ENCODE measurements at regions not wholly inside any gene's neighbourhood (a gene's known extent, or its start where the extent isn't known, plus 50 kb on each side); places are given as distances from the start of the nearest gene placed in this dataset.
"Not testable (repeated sequence)": the region's sequence is repeated elsewhere in the genome, so short reads cannot be mapped to it uniquely, and the experiment has no call there.

DNA sequence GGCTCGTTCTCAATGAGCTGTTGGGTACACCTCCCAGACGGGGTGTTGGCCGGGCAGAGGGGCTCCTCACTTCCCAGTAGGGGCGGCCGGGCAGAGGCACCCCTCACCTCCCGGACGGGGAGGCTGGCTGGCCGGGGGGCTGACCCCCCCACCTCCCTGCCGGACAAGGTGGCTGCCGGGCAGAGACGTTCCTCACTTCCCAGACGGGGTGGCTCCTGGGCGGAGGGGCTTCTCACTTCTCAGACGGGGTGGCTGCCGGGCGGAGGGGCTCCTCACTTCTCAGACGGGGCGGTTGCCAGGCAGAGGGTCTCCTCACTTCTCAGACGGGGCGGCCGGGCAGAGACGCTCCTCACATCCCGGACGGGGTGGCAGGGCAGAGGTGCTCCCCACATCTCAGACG is 160.7 kb downstream of the POTEC start:
- not testable (repeated sequence) for H3K27me3 ChIP-seq (ENCODE audit: insufficient read depth, low read length); H3K27ac ChIP-seq (ENCODE audit: low read depth, low read length); H3K4me2 ChIP-seq (ENCODE audit: insufficient read depth, low read length); DNase-seq (ENCODE audit: insufficient read length, low spot score, missing footprints); H3K9me3 ChIP-seq (ENCODE audit: low read depth, low read length); H2AFZ ChIP-seq (ENCODE audit: low read length); H3K36me3 ChIP-seq (ENCODE audit: insufficient read depth, low read length); H3K4me1 ChIP-seq (ENCODE audit: insufficient read depth, low read length); H4K20me1 ChIP-seq (ENCODE audit: insufficient read depth, low read length); H3K79me2 ChIP-seq (ENCODE audit: insufficient read depth, low read length); H3K4me3 ChIP-seq (ENCODE audit: insufficient read depth, low read length)

DNA sequence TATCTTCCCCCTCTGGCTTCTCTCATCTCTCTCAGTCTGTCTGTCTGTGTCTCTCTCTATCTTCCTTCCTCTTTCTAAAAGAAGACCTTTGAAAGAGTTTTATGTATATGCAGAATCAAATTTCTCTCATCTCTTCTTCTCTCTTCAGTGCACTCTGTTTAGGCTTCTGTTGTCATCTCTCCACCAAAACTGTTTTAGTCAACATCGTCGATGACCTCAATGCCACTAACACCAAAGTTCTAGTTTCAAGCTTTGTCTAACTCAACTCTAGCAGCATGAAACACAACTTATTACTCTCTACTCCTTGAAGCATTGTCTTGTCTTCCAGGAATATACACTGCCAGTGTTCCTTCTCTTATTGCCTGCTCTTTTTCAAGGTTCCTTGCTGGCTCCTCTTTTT is 163.9 kb downstream of the POTEC start:
- H3K4me3 ChIP-seq (ENCODE audit: insufficient read depth, low read length), result not testable (repeated sequence)

DNA sequence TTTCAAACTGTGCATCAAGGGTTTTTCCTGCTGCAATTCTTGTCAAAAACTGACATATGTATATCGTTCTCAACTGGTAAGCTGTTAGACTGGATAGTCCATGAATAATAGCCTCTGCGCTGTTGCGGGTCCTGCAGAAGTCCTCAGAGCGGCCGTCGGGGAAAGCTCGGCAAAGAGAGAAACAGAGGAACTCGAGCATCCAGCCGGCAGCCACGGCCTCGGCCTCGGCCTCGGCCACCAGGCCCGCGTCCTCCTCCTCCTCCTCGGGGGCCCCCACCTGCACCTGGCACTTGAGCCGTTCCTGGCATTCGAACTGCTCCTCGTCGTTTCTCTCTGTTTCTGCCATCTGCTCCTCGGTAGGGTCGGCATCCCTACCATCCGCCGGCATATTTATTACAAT is 165.0 kb downstream of the POTEC start:
- not testable (repeated sequence) for H3K27me3 ChIP-seq (ENCODE audit: insufficient read depth, low read length); H3K36me3 ChIP-seq (ENCODE audit: insufficient read depth, low read length); H3K4me1 ChIP-seq (ENCODE audit: insufficient read depth, low read length); H4K20me1 ChIP-seq (ENCODE audit: insufficient read depth, low read length); DNase-seq (ENCODE audit: insufficient read length, low spot score, missing footprints); H3K4me3 ChIP-seq (ENCODE audit: insufficient read depth, low read length); H3K27ac ChIP-seq (ENCODE audit: low read depth, low read length); H3K79me2 ChIP-seq (ENCODE audit: insufficient read depth, low read length); H2AFZ ChIP-seq (ENCODE audit: low read length); H3K4me2 ChIP-seq (ENCODE audit: insufficient read depth, low read length); H3K9me3 ChIP-seq (ENCODE audit: low read depth, low read length)

More for the DNA sequence above, 163.9 kb downstream of the POTEC start:
- H3K27ac ChIP-seq (ENCODE audit: low read depth, low read length); H2AFZ ChIP-seq (ENCODE audit: low read length); H3K36me3 ChIP-seq (ENCODE audit: insufficient read depth, low read length); H3K4me1 ChIP-seq (ENCODE audit: insufficient read depth, low read length); H3K4me2 ChIP-seq (ENCODE audit: insufficient read depth, low read length); H3K9me3 ChIP-seq (ENCODE audit: low read depth, low read length); H3K79me2 ChIP-seq (ENCODE audit: insufficient read depth, low read length); H4K20me1 ChIP-seq (ENCODE audit: insufficient read depth, low read length); H3K27me3 ChIP-seq (ENCODE audit: insufficient read depth, low read length); DNase-seq (ENCODE audit: insufficient read length, low spot score, missing footprints): not testable (repeated sequence)

DNA sequence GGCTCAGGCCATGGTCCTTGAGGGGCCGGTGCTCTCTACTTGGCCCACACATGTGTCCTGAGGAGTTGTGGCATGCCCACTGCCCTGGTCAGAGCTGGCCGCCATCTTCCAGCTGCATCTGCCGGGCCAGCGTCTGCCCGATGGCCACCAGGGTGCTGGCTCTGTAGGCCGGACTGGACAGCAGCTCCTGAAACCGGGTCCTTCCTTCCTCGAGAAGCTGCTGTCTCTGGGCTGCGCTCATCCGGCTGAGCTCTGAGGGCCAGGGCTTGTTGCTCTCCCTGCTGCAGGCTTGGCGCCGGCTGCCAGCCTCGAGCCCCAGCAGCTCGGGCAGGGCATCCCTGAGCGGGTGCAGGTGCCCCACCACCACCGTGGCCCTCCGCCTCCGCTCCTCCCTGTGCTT is 182.1 kb downstream of the POTEC start:
- H2AFZ ChIP-seq (ENCODE audit: low read length); H3K79me2 ChIP-seq (ENCODE audit: insufficient read depth, low read length); H3K36me3 ChIP-seq (ENCODE audit: insufficient read depth, low read length); H4K20me1 ChIP-seq (ENCODE audit: insufficient read depth, low read length); H3K27ac ChIP-seq (ENCODE audit: low read depth, low read length); H3K9me3 ChIP-seq (ENCODE audit: low read depth, low read length); DNase-seq (ENCODE audit: insufficient read length, low spot score, missing footprints); H3K4me2 ChIP-seq (ENCODE audit: insufficient read depth, low read length); H3K4me1 ChIP-seq (ENCODE audit: insufficient read depth, low read length); H3K4me3 ChIP-seq (ENCODE audit: insufficient read depth, low read length); H3K27me3 ChIP-seq (ENCODE audit: insufficient read depth, low read length): not testable (repeated sequence)

DNA sequence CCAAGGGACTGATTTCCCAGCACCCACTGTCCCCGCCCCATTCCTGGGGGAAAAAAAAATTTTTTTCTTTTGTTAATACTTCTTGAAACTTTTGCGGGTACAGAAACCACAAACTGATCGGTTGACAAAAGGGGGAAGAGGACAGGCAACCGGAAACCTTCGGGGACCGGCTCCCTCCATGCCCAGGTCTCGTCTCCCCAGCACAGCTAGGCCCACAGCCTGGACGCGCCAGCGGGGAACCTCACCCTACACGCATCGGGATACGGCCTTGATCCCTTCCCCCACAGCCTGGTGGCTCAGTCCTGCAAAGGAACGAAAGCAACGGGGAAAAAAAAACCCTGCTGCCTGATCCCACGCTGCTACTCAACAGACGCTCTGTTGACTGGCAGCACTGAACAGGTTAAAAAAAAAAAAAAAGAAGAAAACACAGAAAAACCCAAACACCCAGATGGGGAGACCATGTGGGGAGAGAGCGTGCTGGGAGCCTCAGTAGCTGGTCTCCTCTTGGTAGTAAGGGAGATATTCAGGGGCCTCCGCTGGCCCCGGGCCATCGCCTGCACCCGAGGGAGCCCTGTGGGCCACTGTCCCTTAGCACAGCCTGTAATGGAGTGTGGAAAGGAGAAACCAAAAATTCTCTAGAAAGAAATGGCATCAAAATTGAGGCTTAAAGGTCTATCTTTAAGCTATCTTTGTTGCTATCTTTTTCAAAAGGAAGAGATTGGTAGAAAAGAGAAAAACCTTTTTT is 185.7 kb downstream of the POTEC start:
- H3K27me3 ChIP-seq (ENCODE audit: insufficient read depth, low read length); H2AFZ ChIP-seq (ENCODE audit: low read length); H3K9me3 ChIP-seq (ENCODE audit: low read depth, low read length); H3K4me1 ChIP-seq (ENCODE audit: insufficient read depth, low read length); H3K4me2 ChIP-seq (ENCODE audit: insufficient read depth, low read length); H3K79me2 ChIP-seq (ENCODE audit: insufficient read depth, low read length); H3K27ac ChIP-seq (ENCODE audit: low read depth, low read length); H4K20me1 ChIP-seq (ENCODE audit: insufficient read depth, low read length); DNase-seq (ENCODE audit: insufficient read length, low spot score, missing footprints); H3K4me3 ChIP-seq (ENCODE audit: insufficient read depth, low read length); H3K36me3 ChIP-seq (ENCODE audit: insufficient read depth, low read length): not testable (repeated sequence)

DNA sequence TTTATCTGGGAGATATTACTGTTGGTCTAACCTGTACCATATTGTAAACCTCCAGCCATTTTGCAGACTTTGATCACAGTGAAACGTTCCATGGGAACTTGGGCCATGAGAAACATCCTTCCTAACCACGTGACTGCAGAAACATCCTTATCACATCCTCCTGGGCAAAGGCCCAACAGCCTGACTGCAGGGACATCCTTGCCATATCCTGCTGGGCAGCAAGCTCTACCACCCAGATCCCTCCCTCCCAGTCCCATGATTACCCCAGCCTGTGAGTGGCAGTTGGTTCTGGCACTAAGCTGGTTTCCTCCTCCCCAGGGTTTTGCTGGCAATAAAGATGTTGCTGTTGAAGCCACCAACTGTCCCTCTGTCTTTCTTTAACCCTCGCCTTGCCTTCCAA is 201.2 kb downstream of the POTEC start:
- H3K4me3 ChIP-seq (ENCODE audit: insufficient read depth, low read length); H3K36me3 ChIP-seq (ENCODE audit: insufficient read depth, low read length); H3K4me2 ChIP-seq (ENCODE audit: insufficient read depth, low read length); DNase-seq (ENCODE audit: insufficient read length, low spot score, missing footprints); H3K4me1 ChIP-seq (ENCODE audit: insufficient read depth, low read length); H3K27me3 ChIP-seq (ENCODE audit: insufficient read depth, low read length); H3K9me3 ChIP-seq (ENCODE audit: low read depth, low read length); H3K79me2 ChIP-seq (ENCODE audit: insufficient read depth, low read length); H4K20me1 ChIP-seq (ENCODE audit: insufficient read depth, low read length); H2AFZ ChIP-seq (ENCODE audit: low read length); H3K27ac ChIP-seq (ENCODE audit: low read depth, low read length): not testable (repeated sequence)

DNA sequence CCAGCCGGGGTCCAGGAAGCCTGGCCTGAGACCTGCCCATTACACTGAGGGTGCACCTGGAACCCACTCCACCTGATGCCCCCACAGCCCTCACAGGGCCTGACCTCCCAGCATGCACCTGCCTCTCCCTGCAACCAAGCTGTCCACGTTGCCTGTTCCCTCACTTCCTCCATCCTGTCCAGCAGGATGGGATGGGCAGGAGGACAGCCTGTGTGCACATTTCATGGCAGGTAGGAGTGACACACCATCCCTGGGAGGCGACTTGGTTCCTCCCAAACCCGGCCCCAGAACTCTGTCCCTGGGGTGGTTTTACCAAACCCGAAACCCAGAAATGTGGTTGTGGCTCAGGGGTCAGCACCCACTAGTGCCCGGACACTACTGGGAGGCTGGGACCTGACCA is 203.8 kb upstream of the ZNF519 start:
- H2AFZ ChIP-seq (ENCODE audit: low read length); H3K27ac ChIP-seq (ENCODE audit: low read depth, low read length); H3K9me3 ChIP-seq (ENCODE audit: low read depth, low read length); H3K4me3 ChIP-seq (ENCODE audit: insufficient read depth, low read length); H3K4me2 ChIP-seq (ENCODE audit: insufficient read depth, low read length); DNase-seq (ENCODE audit: insufficient read length, low spot score, missing footprints); H3K36me3 ChIP-seq (ENCODE audit: insufficient read depth, low read length); H4K20me1 ChIP-seq (ENCODE audit: insufficient read depth, low read length); H3K79me2 ChIP-seq (ENCODE audit: insufficient read depth, low read length); H3K27me3 ChIP-seq (ENCODE audit: insufficient read depth, low read length); H3K4me1 ChIP-seq (ENCODE audit: insufficient read depth, low read length): not testable (repeated sequence)

DNA sequence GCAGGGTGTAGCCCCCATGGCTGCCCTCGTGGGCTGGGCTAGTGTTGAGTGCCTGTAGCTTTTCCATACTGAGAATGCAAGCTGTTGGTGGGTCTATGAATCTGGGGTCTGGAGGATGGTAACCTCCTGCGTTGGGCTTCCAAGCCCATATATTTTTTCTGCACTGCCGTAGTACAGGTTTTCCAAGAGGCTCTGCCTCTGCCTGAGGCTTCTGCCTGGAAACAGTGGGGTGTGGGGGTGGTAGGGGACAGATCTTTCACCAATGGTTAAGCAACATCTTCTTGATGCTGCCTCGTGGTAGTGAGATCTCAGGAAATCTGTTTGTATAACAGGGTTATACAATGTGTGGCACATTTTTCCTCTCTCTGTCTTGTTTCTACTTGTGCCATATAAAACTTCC is 189.0 kb upstream of the ZNF519 start:
- not testable (repeated sequence) for H2AFZ ChIP-seq (ENCODE audit: low read length); DNase-seq (ENCODE audit: insufficient read length, low spot score, missing footprints); H3K4me2 ChIP-seq (ENCODE audit: insufficient read depth, low read length); H3K79me2 ChIP-seq (ENCODE audit: insufficient read depth, low read length); H3K36me3 ChIP-seq (ENCODE audit: insufficient read depth, low read length); H3K4me1 ChIP-seq (ENCODE audit: insufficient read depth, low read length); H3K9me3 ChIP-seq (ENCODE audit: low read depth, low read length); H3K27me3 ChIP-seq (ENCODE audit: insufficient read depth, low read length); H3K4me3 ChIP-seq (ENCODE audit: insufficient read depth, low read length); H3K27ac ChIP-seq (ENCODE audit: low read depth, low read length); H4K20me1 ChIP-seq (ENCODE audit: insufficient read depth, low read length)

DNA sequence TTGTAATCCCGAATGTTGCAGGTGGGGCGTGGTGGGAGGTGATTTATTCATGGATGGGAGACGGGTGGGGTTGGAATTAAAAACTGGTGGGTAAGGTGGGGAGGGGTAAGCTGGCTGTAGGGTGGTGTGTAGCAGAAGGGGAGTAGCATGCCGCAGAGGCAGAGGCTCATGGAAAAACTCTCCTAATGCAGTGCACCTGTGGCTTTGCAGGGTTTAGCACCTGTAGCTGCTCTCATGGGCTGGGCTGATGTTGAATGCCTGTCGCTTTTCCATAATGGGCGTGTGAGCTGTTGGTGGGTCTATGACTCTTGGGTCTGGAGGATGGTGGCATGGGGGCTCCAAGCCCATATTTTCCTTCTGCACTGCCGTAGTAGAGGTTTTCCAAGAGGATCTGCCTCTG is 169.0 kb upstream of the ZNF519 start:
- H3K27me3 ChIP-seq (ENCODE audit: insufficient read depth, low read length); H3K36me3 ChIP-seq (ENCODE audit: insufficient read depth, low read length); DNase-seq (ENCODE audit: insufficient read length, low spot score, missing footprints); H3K79me2 ChIP-seq (ENCODE audit: insufficient read depth, low read length); H3K9me3 ChIP-seq (ENCODE audit: low read depth, low read length); H3K4me3 ChIP-seq (ENCODE audit: insufficient read depth, low read length); H4K20me1 ChIP-seq (ENCODE audit: insufficient read depth, low read length); H2AFZ ChIP-seq (ENCODE audit: low read length); H3K4me2 ChIP-seq (ENCODE audit: insufficient read depth, low read length); H3K4me1 ChIP-seq (ENCODE audit: insufficient read depth, low read length); H3K27ac ChIP-seq (ENCODE audit: low read depth, low read length): not testable (repeated sequence)
